DOHH2 (cell line): ENCODE measurements at regions not wholly inside any gene's neighbourhood (a gene's known extent, or its start where the extent isn't known, plus 50 kb on each side); places are given as distances from the start of the nearest gene placed in this dataset.

Experiments used
- H3F3A ChIP-seq: fragments of 200-600 bp; sonication (generic), shearing (Covaris generic); 2 replicates; pipeline ENCODE4 v1.6.0; 2016; ENCODE audit warnings: antibody characterized with exemption, mild to moderate bottlenecking; ENCODE audit not compliant: control insufficient read depth, insufficient read depth
- H3K27ac ChIP-seq: fragments of 200-600 bp; sonication (generic); 2 replicates; pipeline ENCODE4 v1.5.1; 2014; ENCODE audit warnings: low read depth, mild to moderate bottlenecking, low read length, moderate library complexity
- H3K27me3 ChIP-seq: fragments of 200-600 bp; sonication (generic); 2 replicates; pipeline ENCODE4 v1.6.1; 2014; ENCODE audit warnings: mild to moderate bottlenecking, low read length, mixed read lengths; ENCODE audit not compliant: control insufficient read depth
- H3K36me3 ChIP-seq: fragments of 200-600 bp; sonication (generic); 2 replicates; pipeline ENCODE4 v1.6.1; 2014; ENCODE audit warnings: mild to moderate bottlenecking, low read length, moderate library complexity, mixed read lengths; ENCODE audit not compliant: control insufficient read depth
- H3K4me1 ChIP-seq: fragments of 200-600 bp; sonication (generic); 2 replicates; pipeline ENCODE4 v1.6.1; 2014; ENCODE audit warnings: mild to moderate bottlenecking, low read length, mixed read lengths; ENCODE audit not compliant: control insufficient read depth
- H3K4me2 ChIP-seq: fragments of 200-600 bp; sonication (generic); 2 replicates; pipeline ENCODE4 v1.6.0; 2014; ENCODE audit warnings: mild to moderate bottlenecking, low read length, moderate library complexity
- H3K4me3 ChIP-seq: fragments of 200-600 bp; sonication (generic); 2 replicates; pipeline ENCODE4 v1.5.1; 2014; ENCODE audit warnings: mild to moderate bottlenecking, low read length, mixed read lengths
- H3K79me2 ChIP-seq: fragments of 200-600 bp; sonication (generic); 2 replicates; pipeline ENCODE4 v1.6.1; 2014; ENCODE audit warnings: mild to moderate bottlenecking, low read length, mixed read lengths; ENCODE audit not compliant: control insufficient read depth
- H3K9me2 ChIP-seq: fragments of 200-600 bp; sonication (generic); replicated peaks from 2 replicates; pipeline ENCODE4 v1.6.1; 2014; ENCODE audit warnings: mild to moderate bottlenecking, low read length, mixed read lengths; ENCODE audit not compliant: control insufficient read depth
- H3K9me3 ChIP-seq: fragments of 200-600 bp; sonication (generic); 2 replicates; pipeline ENCODE4 v1.6.1; 2014; ENCODE audit warnings: antibody characterized with exemption, low read length, mixed read lengths; ENCODE audit not compliant: control insufficient read depth, insufficient read depth
- H4K20me1 ChIP-seq: fragments of 200-600 bp; sonication (generic); 2 replicates; pipeline ENCODE4 v1.6.0; 2014; ENCODE audit warnings: low read depth, mild to moderate bottlenecking, antibody characterized with exemption, low read length, moderate library complexity; ENCODE audit not compliant: control insufficient read depth, insufficient read depth
- EZH2phosphoT487 ChIP-seq: fragments of 200-600 bp; sonication (generic); IDR thresholded peaks from 2 replicates; pipeline ENCODE4 v1.6.1; 2017; ENCODE audit warnings: borderline replicate concordance, mild to moderate bottlenecking, antibody characterized with exemption, low read length, moderate library complexity, mixed read lengths
- TF ChIP-seq, protein P1 (sequence below): fragments of 200-600 bp; sonication (generic); IDR thresholded peaks from one replicate; pipeline ENCODE4 v1.5.1; 2014; ENCODE audit warnings: antibody characterized with exemption, mild to moderate bottlenecking, low read depth, low read length; ENCODE audit not compliant: poor library complexity, severe bottlenecking

DNA sequence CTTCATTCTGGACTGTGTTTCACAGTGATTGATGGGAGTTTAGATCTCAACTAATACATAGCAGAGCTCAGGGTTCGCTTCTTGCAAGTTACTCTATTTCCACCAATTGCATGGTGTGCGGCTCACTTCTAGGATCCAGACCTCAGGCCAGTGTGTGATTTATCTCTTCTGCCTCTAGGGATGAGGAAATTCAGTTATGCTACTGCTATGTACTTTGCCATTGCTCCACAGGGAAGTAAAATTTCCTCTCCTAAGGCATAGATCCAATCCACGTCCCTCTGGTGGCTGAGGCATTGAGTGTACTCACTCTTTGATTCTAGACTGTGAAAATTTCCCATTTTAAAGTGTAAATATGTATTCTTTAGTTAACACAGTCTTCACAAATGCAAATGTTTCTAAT, 214.1 kb downstream of the HS3ST3B1 start:
- Histone ChIP-seq H3K4me3 (no peak overlapping the region), H3K27ac (no peak overlapping the region), H3K36me3 (no peaks in the 10 kb centered on the region), H3K4me1 (no peaks in the 10 kb centered on the region), H3K4me2 (no peak overlapping the region), H3K79me2 (no peaks in the 10 kb centered on the region), H3K9me3 (no peaks in the 10 kb centered on the region), H3K27me3 (no peaks in the 10 kb centered on the region), H3F3A (no peaks in the 10 kb centered on the region), H3K9me2 (no peaks in the 10 kb centered on the region), H4K20me1 (no peaks in the 10 kb centered on the region)
- no peak for TF ChIP-seq EZH2phosphoT487
- TF ChIP-seq, protein P1, sequence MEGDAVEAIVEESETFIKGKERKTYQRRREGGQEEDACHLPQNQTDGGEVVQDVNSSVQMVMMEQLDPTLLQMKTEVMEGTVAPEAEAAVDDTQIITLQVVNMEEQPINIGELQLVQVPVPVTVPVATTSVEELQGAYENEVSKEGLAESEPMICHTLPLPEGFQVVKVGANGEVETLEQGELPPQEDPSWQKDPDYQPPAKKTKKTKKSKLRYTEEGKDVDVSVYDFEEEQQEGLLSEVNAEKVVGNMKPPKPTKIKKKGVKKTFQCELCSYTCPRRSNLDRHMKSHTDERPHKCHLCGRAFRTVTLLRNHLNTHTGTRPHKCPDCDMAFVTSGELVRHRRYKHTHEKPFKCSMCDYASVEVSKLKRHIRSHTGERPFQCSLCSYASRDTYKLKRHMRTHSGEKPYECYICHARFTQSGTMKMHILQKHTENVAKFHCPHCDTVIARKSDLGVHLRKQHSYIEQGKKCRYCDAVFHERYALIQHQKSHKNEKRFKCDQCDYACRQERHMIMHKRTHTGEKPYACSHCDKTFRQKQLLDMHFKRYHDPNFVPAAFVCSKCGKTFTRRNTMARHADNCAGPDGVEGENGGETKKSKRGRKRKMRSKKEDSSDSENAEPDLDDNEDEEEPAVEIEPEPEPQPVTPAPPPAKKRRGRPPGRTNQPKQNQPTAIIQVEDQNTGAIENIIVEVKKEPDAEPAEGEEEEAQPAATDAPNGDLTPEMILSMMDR: no peak

DNA sequence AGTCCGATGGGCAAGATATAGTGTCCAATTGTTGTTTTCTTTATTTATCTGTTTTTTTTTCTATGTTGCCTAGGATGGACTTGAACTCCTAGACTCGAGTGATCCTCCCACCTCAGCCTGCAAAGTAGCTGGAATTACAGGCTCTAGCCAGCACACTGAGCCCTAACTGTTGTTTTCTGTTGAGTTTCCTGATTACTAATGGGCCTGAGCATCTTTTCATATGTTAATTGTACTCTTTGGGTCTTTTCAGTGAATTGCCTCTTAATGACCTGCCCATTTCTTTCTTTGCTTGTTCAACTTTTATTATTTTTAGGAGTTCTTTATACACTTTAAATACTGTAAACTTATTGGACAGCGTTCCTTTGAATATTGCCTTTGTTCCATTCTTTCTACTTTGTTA, 213.0 kb downstream of the HS3ST3B1 start:
- Histone ChIP-seq H3K79me2 (no peaks in the 10 kb centered on the region), H3K27me3 (no peaks in the 10 kb centered on the region), H3K4me1 (no peaks in the 10 kb centered on the region), H4K20me1 (no peaks in the 10 kb centered on the region), H3K9me3 (no peaks in the 10 kb centered on the region), H3K27ac (no peak overlapping the region), H3K4me3 (no peak overlapping the region), H3F3A (no peaks in the 10 kb centered on the region), H3K4me2 (no peak overlapping the region), H3K9me2 (no peaks in the 10 kb centered on the region), H3K36me3 (no peaks in the 10 kb centered on the region)
- TF ChIP-seq, protein P1: no peak
- no peak for TF ChIP-seq EZH2phosphoT487

DNA sequence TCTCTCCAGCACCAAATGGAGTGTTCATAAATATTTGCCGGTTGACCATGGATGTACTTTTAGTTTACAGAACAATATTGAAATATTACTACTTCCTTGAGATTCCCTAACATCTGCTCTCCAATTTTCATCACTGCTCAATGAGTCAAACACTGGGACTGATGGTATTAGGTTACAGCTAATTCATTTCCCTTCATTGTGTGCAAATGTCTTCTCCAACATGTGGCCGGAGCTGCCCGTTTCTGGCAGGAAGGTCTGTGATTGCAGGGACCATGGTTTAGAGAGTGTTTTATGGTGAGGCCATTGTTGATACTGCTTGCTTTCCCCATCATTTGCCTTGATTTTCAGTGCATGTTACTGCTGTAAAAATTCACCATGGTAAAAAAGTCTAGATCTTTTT, 209.3 kb downstream of the HS3ST3B1 start:
- no peak overlapping the region for H3K4me3 ChIP-seq
- no peaks in the 10 kb centered on the region for H3F3A ChIP-seq
- no peaks in the 10 kb centered on the region for H3K36me3 ChIP-seq
- no peak overlapping the region for H3K27ac ChIP-seq
- H3K4me2 ChIP-seq: no peak overlapping the region
- TF ChIP-seq, protein P1: no peak
- no peak for TF ChIP-seq EZH2phosphoT487
- H3K27me3 ChIP-seq: no peaks in the 10 kb centered on the region
- H3K79me2 ChIP-seq: no peaks in the 10 kb centered on the region
- H3K9me3 ChIP-seq: no peaks in the 10 kb centered on the region
- no peaks in the 10 kb centered on the region for H4K20me1 ChIP-seq
- H3K9me2 ChIP-seq: no peaks in the 10 kb centered on the region
- no peaks in the 10 kb centered on the region for H3K4me1 ChIP-seq

DNA sequence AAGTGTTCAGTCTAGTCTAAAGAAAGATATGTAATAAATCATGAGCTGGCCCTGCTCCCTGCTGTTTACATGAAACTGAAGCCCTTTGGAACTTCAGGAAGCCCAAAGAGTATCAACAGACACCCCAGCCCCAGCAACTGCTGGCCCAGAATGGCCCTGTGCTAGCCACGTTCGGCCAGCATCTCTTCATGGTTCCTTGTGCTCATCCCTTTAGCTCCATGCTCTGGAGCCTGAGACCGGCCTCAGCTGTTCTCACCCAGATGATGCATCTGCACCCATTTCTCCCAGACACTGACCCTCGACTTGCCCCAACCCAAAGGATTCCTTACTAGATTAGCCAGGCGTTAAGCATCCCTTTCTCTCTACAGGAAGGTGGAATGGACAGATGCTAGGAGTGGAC, 207.3 kb downstream of the HS3ST3B1 start:
- Histone ChIP-seq H3K9me2 (no peaks in the 10 kb centered on the region), H3K27ac (no peak overlapping the region)
- TF ChIP-seq, protein P1: no peak
- TF ChIP-seq EZH2phosphoT487: no peak

More for the DNA sequence above, 207.3 kb downstream of the HS3ST3B1 start:
- Histone ChIP-seq H3K36me3 (no peaks in the 10 kb centered on the region), H3K4me2 (no peak overlapping the region), H3K4me3 (no peak overlapping the region), H3K27me3 (no peaks in the 10 kb centered on the region), H3K9me3 (no peaks in the 10 kb centered on the region), H4K20me1 (no peaks in the 10 kb centered on the region), H3F3A (no peaks in the 10 kb centered on the region), H3K79me2 (no peaks in the 10 kb centered on the region), H3K4me1 (no peaks in the 10 kb centered on the region)
